ENCODE measurements at regions not wholly inside any gene's neighbourhood (a gene's known extent, or its start where the extent isn't known, plus 50 kb on each side); places are given as distances from the start of the nearest gene placed in this dataset.

GRCh38 chr4:110897784-110898183 lies 274.9 kb upstream of the PITX2 start:
- 58% methylated on average over 5 of the region's 5 CpGs for WGBS
- no peak overlapping the region for H3K4me3 ChIP-seq
- TF ChIP-seq POLR2A (IDR thresholded peaks at IDR 0.05) = no peak
- no peak for TF ChIP-seq CTCF (IDR thresholded peaks at IDR 0.05)
- TF ChIP-seq POLR2AphosphoS5 (IDR thresholded peaks at IDR 0.05) = no peak
- no peak for TF ChIP-seq EP300 (IDR thresholded peaks at IDR 0.05)

GRCh38 chr4:110898290-110898689 lies 275.4 kb upstream of the PITX2 start:
- TF ChIP-seq POLR2A (IDR thresholded peaks at IDR 0.05) (no peak), EP300 (IDR thresholded peaks at IDR 0.05) (no peak), POLR2AphosphoS5 (IDR thresholded peaks at IDR 0.05) (no peak), CTCF (IDR thresholded peaks at IDR 0.05) (no peak)
- DNase-seq (ENCODE audit: low spot score in 2 of 2) = no peak
- Histone ChIP-seq H3K4me3 (no peak overlapping the region), H3K27me3 (no peaks in the 10 kb centered on the region), H3K27ac (no peak overlapping the region), H3K9me3 (no peaks in the 10 kb centered on the region), H3K4me1 (no peaks in the 10 kb centered on the region), H3K36me3 (no peaks in the 10 kb centered on the region)
- 92% methylated on average over 1 of the region's 1 CpG for WGBS

More at GRCh38 chr4:110897784-110898183, 274.9 kb upstream of the PITX2 start:
- Histone ChIP-seq H3K27ac (no peak overlapping the region), H3K4me1 (no peaks in the 10 kb centered on the region), H3K27me3 (no peaks in the 10 kb centered on the region), H3K36me3 (no peaks in the 10 kb centered on the region), H3K9me3 (no peaks in the 10 kb centered on the region)
- no peak for DNase-seq (ENCODE audit: low spot score in 2 of 2)

- Histone ChIP-seq H3K27me3 (no peaks in the 10 kb centered on the region), H3K4me1 (no peaks in the 10 kb centered on the region), H3K4me3 (no peak overlapping the region), H3K9me3 (no peaks in the 10 kb centered on the region), H3K36me3 (no peaks in the 10 kb centered on the region), H3K27ac (no peak overlapping the region)
- TF ChIP-seq EP300 (IDR thresholded peaks at IDR 0.05) = no peak
- TF ChIP-seq POLR2AphosphoS5 (IDR thresholded peaks at IDR 0.05) = no peak
- no peak for TF ChIP-seq POLR2A (IDR thresholded peaks at IDR 0.05)
- no peak for TF ChIP-seq CTCF (IDR thresholded peaks at IDR 0.05)
- no peak for DNase-seq (ENCODE audit: low spot score in 2 of 2)
- 31% methylated on average over 1 of the region's 1 CpG for WGBS
Observed at GRCh38 chr4:110900213-110900769, 277.4 kb upstream of the PITX2 start.

- no peak overlapping the region for H3K27ac ChIP-seq
- H3K36me3 ChIP-seq = no peaks in the 10 kb centered on the region
- H3K4me3 ChIP-seq = no peak overlapping the region
- H3K27me3 ChIP-seq = no peaks in the 10 kb centered on the region
- no peaks in the 10 kb centered on the region for H3K9me3 ChIP-seq
- TF ChIP-seq POLR2AphosphoS5 (IDR thresholded peaks at IDR 0.05) (no peak), EP300 (IDR thresholded peaks at IDR 0.05) (no peak), POLR2A (IDR thresholded peaks at IDR 0.05) (no peak), CTCF (IDR thresholded peaks at IDR 0.05) (no peak)
- no peak for DNase-seq (ENCODE audit: low spot score in 2 of 2)
- H3K4me1 ChIP-seq = no peaks in the 10 kb centered on the region
- 49% methylated on average over 3 of the region's 3 CpGs for WGBS
Observed at GRCh38 chr4:110902500-110902899, 279.6 kb upstream of the PITX2 start.

GRCh38 chr4:110904435-110905065 lies 281.7 kb upstream of the PITX2 start:
- 71% methylated on average over 6 of the region's 6 CpGs for WGBS
- H3K36me3 ChIP-seq = no peaks in the 10 kb centered on the region

More at GRCh38 chr4:110904435-110905065, 281.7 kb upstream of the PITX2 start:
- Histone ChIP-seq H3K27ac (no peak overlapping the region), H3K9me3 (no peaks in the 10 kb centered on the region), H3K27me3 (no peaks in the 10 kb centered on the region), H3K4me1 (no peaks in the 10 kb centered on the region), H3K4me3 (no peak overlapping the region)
- no peak for DNase-seq (ENCODE audit: low spot score in 2 of 2)
- no peak for TF ChIP-seq EP300 (IDR thresholded peaks at IDR 0.05)
- no peak for TF ChIP-seq CTCF (IDR thresholded peaks at IDR 0.05)
- no peak for TF ChIP-seq POLR2AphosphoS5 (IDR thresholded peaks at IDR 0.05)

Data from suprapubic skin (tissue), 4 donors.